HG03066 (cell line): ENCODE measurements at regions not wholly inside any gene's neighbourhood (a gene's known extent, or its start where the extent isn't known, plus 50 kb on each side); places are given as distances from the start of the nearest gene placed in this dataset.

ENCODE experiments used
- ATAC-seq: cut with Tn5 transposase; IDR thresholded peaks from one replicate; pipeline ENCODE4 v1.9.1; 2021; ENCODE audit warnings: low read depth; ENCODE audit not compliant: unreplicated experiment

DNA sequence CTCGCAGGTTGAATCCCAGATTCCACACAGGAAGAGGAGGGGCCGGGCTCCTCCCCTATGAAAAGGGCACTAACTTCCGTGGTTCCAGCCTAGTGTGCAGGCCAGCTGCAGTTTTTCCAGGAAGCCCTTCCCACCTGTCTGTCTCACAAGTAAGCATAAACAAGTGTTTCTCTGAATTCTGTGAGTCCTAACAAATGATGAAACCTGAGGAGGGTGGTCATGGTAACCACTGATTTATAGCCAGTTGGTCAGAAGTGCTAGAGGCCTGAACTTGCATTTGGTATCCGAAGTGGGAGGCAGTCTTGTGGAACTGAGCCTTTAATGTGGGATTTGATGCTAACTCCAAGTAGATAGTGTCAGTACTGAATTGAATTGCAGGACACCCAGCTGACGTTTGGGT, 54.7 kb upstream of the STEAP4 start:
- ATAC-seq: no peak

DNA sequence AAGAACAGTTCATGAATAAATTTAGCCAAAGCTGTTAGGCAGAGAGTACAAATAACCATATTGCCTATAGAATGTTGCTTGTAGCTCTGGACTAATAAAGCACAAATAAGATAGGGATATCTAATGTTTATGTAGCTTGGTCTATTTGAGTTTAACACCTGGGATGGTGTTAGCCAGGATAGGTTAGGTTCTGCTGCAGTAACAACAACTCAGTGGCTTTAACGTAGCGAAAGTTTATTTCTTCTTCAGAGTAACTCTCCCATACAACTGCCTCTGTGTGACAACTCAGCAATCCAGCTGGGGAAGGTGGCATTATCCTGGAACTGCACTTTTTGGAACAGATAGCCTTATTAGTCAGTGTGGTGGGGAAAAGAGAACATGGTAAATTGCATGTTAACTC, 52.2 kb upstream of the STEAP4 start:
- ATAC-seq: no peak

DNA sequence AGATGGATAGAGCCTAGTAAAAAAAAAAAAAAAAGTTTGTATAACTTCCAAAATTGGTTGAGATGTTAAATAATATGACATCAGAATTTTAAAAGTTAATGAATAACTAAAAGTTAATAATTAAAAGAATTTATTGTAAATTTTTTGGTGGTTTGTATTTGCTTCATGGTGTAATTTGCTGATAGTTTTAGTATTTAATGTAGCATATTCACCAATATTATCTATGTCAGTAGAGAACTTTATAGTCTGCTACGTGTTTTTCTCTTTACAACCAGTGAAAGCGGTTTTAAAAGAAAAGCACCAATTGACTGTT, 51.8 kb upstream of the STEAP4 start:
- no peak for ATAC-seq

DNA sequence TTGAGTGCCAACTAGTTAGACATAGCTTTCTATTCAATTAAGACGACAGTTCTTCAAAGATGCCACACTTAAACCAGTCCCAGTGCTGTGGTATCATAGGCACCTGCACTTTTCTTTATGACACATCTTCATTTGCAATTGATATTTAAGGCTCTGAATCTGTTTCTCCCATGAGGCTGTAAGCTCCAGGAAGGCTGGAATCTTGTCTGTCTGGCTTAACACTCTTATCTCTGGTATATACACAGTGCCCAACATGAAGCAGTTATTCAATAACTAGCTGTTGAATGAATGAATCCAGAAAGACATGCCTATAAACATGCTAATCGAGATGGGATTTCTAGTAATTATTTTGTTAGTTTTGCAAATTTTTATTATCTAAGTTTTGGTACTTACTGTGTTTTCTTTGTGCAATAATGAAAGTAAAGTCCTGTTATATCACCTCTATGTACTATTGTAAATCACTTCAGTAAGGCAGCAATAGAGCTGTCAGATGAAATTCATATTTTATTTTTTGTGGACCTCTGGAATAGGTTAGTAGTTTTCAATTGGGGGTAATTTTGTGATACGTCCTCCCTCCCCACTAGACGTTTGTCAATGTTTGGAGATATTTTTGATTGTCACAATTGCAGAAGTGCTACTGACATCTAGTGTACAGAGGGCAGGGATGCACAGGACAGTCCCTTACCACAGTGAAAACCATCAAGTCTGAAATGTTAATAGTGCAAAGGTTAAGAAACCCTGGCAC, 51.3 kb upstream of the STEAP4 start:
- peak; percentile 74 for ATAC-seq

DNA sequence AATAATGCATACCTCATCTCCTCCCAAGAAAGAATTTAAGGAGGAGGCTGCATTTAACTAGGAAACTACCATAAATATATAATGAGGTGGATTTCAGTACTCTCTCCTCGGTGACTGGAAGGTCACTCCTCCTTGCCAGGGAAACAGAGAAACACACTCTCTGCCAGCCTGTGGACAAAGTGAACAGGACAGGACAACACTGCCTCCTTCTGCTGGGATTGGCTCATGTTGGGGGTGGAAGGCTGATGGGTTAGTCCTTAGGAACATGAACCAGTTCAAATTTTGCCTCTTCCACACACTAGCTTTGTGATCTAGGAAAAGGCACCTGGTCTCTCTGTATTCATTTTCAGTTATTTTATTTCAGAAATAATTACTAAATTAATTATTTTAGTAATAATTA, 50.6 kb upstream of the STEAP4 start:
- no peak for ATAC-seq
